ENCODE measurements at regions not wholly inside any gene's neighbourhood (a gene's known extent, or its start where the extent isn't known, plus 50 kb on each side); places are given as distances from the start of the nearest gene placed in this dataset.

GRCh38 chr7:93632371-93632770 is 57.8 kb upstream of the CALCR start:
- peaks cover 0 to 3% of the 10 kb centered on the region in 2 experiments; a peak in 1 of 3 replicates for H3K36me3 ChIP-seq (ENCODE audit: control insufficient read depth in 2 of 2, insufficient read depth in 1 of 2, low read length in 2 of 2)
- TF ChIP-seq ZNF704 (tag by site-specific recombination; IDR thresholded peaks at IDR 0.05) = no peak
- no peak for TF ChIP-seq ZNF776 (tag by site-specific recombination; IDR thresholded peaks at IDR 0.05; ENCODE audit: borderline replicate concordance)
- TF ChIP-seq ZNF610 (tag by site-specific recombination; IDR thresholded peaks at IDR 0.05; ENCODE audit: borderline replicate concordance) = no peak
- TF ChIP-seq ZNF639 (tag by site-specific recombination; IDR thresholded peaks at IDR 0.05) = no peak
- no peak for TF ChIP-seq ZNF629 (tag by site-specific recombination; IDR thresholded peaks at IDR 0.05)
- no peak for TF ChIP-seq ZSCAN18 (tag by site-specific recombination; IDR thresholded peaks at IDR 0.05)
- no peak for TF ChIP-seq ZNF174 (tag by site-specific recombination; IDR thresholded peaks at IDR 0.05)
- no peak for TF ChIP-seq ZBTB11 (tag by site-specific recombination; conservative IDR thresholded peaks at IDR 0.05; ENCODE audit: low read depth)
- no peak for TF ChIP-seq GLIS2 (tag by site-specific recombination; IDR thresholded peaks at IDR 0.05)
- TF ChIP-seq KLF9 (tag by site-specific recombination; IDR thresholded peaks at IDR 0.05; ENCODE audit: low read depth) = no peak
- no peak for TF ChIP-seq HIC1 (tag by site-specific recombination; IDR thresholded peaks at IDR 0.05)
- TF ChIP-seq KLF10 (tag by site-specific recombination; IDR thresholded peaks at IDR 0.05) = no peak
- TF ChIP-seq ZNF292 (tag by site-specific recombination; IDR thresholded peaks at IDR 0.05; ENCODE audit: borderline replicate concordance, low read depth) = no peak
- no peak for TF ChIP-seq ZNF350 (tag by site-specific recombination; IDR thresholded peaks at IDR 0.05)
- TF ChIP-seq ZSCAN23 (tag by site-specific recombination; IDR thresholded peaks at IDR 0.05) = no peak
- TF ChIP-seq ZNF664 (tag by site-specific recombination; IDR thresholded peaks at IDR 0.05) = no peak
- no peak for TF ChIP-seq ZNF585B (tag by site-specific recombination; IDR thresholded peaks at IDR 0.05)
- no peak overlapping the region for H3K4me3 ChIP-seq (ENCODE audit: low read depth, low read length)
- CTCF ChIA-PET = interaction anchor here (1.0 to 1.8 kb wide), 2 partner anchors 10 to 17 kb away, joined by 3 to 11 read pairs; no protein-coding TSS in a partner anchor
- peaks cover 4% of the 10 kb centered on the region; the same call in 1 of the 2 replicates for H3K4me1 ChIP-seq (ENCODE audit: control insufficient read depth, insufficient read depth, low read length)
- POLR2A ChIA-PET = no interaction called here
- H3K9me3 ChIP-seq (ENCODE audit: control insufficient read depth, insufficient read depth, low read depth, low read length) = no peaks in the 10 kb centered on the region
- H3K27ac ChIP-seq (ENCODE audit: extremely low read depth, low read depth, low read length) = no peak overlapping the region
